Stimulated activated CD8-positive, alpha-beta memory T cell treated with anti-CD3 and anti-CD28 coated beads, Interleukin-7, amount 100 ng/mL, for 4 hours (primary cell): ENCODE measurements at regions not wholly inside any gene's neighbourhood (a gene's known extent, or its start where the extent isn't known, plus 50 kb on each side); places are given as distances from the start of the nearest gene placed in this dataset.

ENCODE experiments used
- DNase-seq, 2 donors: peaks; one replicate each; pipeline ENCODE4 v3.0.0-alpha.2; 2020; ENCODE audit warnings: low read depth in 2 of 2

- DNase-seq: peak; percentile 49 to 52
Observed at GRCh38 chr11:76721755-76722677, 51.5 kb upstream of the LRRC32 start.

- DNase-seq: no peak
Observed at GRCh38 chr11:76723142-76723541, 52.6 kb upstream of the LRRC32 start.

- no peak for DNase-seq
Observed at GRCh38 chr11:76723548-76723947, 53.0 kb upstream of the LRRC32 start.

- no peak for DNase-seq
Observed at GRCh38 chr11:76724171-76724768, 53.7 kb upstream of the LRRC32 start.

GRCh38 chr11:76728227-76728626 lies 54.9 kb upstream of the TSKU start:
- no peak for DNase-seq

- DNase-seq: no peak
Observed at GRCh38 chr11:76728778-76729177, 54.4 kb upstream of the TSKU start.

- no peak for DNase-seq
Observed at GRCh38 chr11:76729214-76729613, 53.9 kb upstream of the TSKU start.

GRCh38 chr11:76730887-76731565 lies 52.1 kb upstream of the TSKU start:
- no peak for DNase-seq

- no peak for DNase-seq
Observed at GRCh38 chr11:76732643-76733042, 50.5 kb upstream of the TSKU start.
